SK-N-SH (cell line): ENCODE measurements at regions not wholly inside any gene's neighbourhood (a gene's known extent, or its start where the extent isn't known, plus 50 kb on each side); places are given as distances from the start of the nearest gene placed in this dataset.
"Not testable (repeated sequence)": the region's sequence is repeated elsewhere in the genome, so short reads cannot be mapped to it uniquely, and the experiment has no call there.

Source experiments
- ELF1 ChIP-seq: IDR thresholded peaks from 2 replicates; pipeline ENCODE4 v1.4.0; 2012
- EP300 ChIP-seq, 2 experiments: IDR thresholded peaks; 2 replicates each; pipeline versions ENCODE4 v1.4.0 to v1.6.1; 2012; ENCODE audit warnings: borderline replicate concordance in 1 of 2, low read depth in 1 of 2, low read length in 1 of 2
- GABPA ChIP-seq: IDR thresholded peaks from 2 replicates; pipeline ENCODE4 v1.4.0; 2012; ENCODE audit warnings: low read depth, mild to moderate bottlenecking
- GATA2 ChIP-seq: sonication (generic); formaldehyde crosslinking; IDR thresholded peaks from 2 replicates; pipeline ENCODE4 v1.5.0; 2020; ENCODE audit warnings: mild to moderate bottlenecking, missing genetic modification reagents
- JUND ChIP-seq: IDR thresholded peaks from 2 replicates; pipeline ENCODE4 v1.4.0; 2012
- POLR2AphosphoS5 ChIP-seq: IDR thresholded peaks from 2 replicates; pipeline ENCODE4 v1.6.1; 2012; ENCODE audit warnings: low read depth, low read length
- SMC3 ChIP-seq: IDR thresholded peaks from 2 replicates; pipeline ENCODE4 v1.6.1; 2012; ENCODE audit warnings: low read depth, low read length, improper control_type of control experiment
- YY1 ChIP-seq: IDR thresholded peaks from 2 replicates; pipeline ENCODE4 v1.4.0; 2012; ENCODE audit warnings: low read depth, mild to moderate bottlenecking
- TF ChIP-seq, protein P1 (sequence below): IDR thresholded peaks from 2 replicates; pipeline ENCODE4 v1.4.0; 2012; ENCODE audit warnings: low read depth
- TF ChIP-seq, protein P2 (sequence below): fragments of 200-600 bp; sonication (generic); IDR thresholded peaks from 2 replicates; pipeline ENCODE4 v1.6.1; 2017; ENCODE audit warnings: antibody characterized with exemption, mild to moderate bottlenecking, moderate library complexity
- TF ChIP-seq, protein P3 (sequence below): fragments of 150-350 bp; IDR thresholded peaks from 2 replicates; pipeline ENCODE4 v1.6.1; 2017; ENCODE audit warnings: antibody characterized with exemption, low read length, low read depth, borderline replicate concordance
- TF ChIP-seq, protein P4 (sequence below): IDR thresholded peaks from 2 replicates; pipeline ENCODE4 v1.4.0; 2012; ENCODE audit warnings: low read depth, borderline replicate concordance
- TF ChIP-seq, protein P5 (sequence below): IDR thresholded peaks from 2 replicates; pipeline ENCODE4 v1.4.0; 2012; ENCODE audit warnings: low read depth, borderline replicate concordance

DNA sequence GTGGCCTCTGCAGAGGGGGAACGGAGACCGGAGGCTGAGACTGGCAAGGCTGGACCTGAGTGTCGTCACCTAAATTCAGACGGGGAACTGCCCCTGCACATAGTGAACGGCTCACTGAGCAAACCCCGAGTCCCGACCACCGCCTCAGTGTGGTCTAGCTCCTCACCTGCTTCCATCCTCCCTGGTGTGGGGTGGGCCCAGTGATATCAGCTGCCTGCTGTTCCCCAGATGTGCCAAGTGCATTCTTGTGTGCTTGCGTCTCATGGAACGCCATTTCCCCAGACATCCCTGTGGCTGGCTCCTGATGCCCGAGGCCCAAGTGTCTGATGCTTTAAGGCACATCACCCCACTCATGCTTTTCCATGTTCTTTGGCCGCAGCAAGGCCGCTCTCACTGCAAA, 262.2 kb downstream of the OR4F29 start:
- TF ChIP-seq, protein P1, sequence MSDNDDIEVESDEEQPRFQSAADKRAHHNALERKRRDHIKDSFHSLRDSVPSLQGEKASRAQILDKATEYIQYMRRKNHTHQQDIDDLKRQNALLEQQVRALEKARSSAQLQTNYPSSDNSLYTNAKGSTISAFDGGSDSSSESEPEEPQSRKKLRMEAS = not testable (repeated sequence)
- TF ChIP-seq, protein P2, sequence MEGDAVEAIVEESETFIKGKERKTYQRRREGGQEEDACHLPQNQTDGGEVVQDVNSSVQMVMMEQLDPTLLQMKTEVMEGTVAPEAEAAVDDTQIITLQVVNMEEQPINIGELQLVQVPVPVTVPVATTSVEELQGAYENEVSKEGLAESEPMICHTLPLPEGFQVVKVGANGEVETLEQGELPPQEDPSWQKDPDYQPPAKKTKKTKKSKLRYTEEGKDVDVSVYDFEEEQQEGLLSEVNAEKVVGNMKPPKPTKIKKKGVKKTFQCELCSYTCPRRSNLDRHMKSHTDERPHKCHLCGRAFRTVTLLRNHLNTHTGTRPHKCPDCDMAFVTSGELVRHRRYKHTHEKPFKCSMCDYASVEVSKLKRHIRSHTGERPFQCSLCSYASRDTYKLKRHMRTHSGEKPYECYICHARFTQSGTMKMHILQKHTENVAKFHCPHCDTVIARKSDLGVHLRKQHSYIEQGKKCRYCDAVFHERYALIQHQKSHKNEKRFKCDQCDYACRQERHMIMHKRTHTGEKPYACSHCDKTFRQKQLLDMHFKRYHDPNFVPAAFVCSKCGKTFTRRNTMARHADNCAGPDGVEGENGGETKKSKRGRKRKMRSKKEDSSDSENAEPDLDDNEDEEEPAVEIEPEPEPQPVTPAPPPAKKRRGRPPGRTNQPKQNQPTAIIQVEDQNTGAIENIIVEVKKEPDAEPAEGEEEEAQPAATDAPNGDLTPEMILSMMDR = not testable (repeated sequence)
- TF ChIP-seq POLR2AphosphoS5; GATA2 (CRISPR knock-in tag); GABPA; SMC3; EP300 (IDR thresholded peaks at IDR 0.05; ENCODE audit: borderline replicate concordance in 1 of 2, low read depth in 1 of 2, low read length in 1 of 2); ELF1; JUND; YY1: not testable (repeated sequence)
- TF ChIP-seq, protein P3, sequence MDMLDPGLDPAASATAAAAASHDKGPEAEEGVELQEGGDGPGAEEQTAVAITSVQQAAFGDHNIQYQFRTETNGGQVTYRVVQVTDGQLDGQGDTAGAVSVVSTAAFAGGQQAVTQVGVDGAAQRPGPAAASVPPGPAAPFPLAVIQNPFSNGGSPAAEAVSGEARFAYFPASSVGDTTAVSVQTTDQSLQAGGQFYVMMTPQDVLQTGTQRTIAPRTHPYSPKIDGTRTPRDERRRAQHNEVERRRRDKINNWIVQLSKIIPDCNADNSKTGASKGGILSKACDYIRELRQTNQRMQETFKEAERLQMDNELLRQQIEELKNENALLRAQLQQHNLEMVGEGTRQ = not testable (repeated sequence)
- TF ChIP-seq, protein P4, sequence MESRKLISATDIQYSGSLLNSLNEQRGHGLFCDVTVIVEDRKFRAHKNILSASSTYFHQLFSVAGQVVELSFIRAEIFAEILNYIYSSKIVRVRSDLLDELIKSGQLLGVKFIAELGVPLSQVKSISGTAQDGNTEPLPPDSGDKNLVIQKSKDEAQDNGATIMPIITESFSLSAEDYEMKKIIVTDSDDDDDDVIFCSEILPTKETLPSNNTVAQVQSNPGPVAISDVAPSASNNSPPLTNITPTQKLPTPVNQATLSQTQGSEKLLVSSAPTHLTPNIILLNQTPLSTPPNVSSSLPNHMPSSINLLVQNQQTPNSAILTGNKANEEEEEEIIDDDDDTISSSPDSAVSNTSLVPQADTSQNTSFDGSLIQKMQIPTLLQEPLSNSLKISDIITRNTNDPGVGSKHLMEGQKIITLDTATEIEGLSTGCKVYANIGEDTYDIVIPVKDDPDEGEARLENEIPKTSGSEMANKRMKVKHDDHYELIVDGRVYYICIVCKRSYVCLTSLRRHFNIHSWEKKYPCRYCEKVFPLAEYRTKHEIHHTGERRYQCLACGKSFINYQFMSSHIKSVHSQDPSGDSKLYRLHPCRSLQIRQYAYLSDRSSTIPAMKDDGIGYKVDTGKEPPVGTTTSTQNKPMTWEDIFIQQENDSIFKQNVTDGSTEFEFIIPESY = not testable (repeated sequence)
- TF ChIP-seq, protein P5, sequence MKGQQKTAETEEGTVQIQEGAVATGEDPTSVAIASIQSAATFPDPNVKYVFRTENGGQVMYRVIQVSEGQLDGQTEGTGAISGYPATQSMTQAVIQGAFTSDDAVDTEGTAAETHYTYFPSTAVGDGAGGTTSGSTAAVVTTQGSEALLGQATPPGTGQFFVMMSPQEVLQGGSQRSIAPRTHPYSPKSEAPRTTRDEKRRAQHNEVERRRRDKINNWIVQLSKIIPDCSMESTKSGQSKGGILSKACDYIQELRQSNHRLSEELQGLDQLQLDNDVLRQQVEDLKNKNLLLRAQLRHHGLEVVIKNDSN = not testable (repeated sequence)
